Endodermal cell (in vitro differentiated cells): ENCODE measurements at regions not wholly inside any gene's neighbourhood (a gene's known extent, or its start where the extent isn't known, plus 50 kb on each side); places are given as distances from the start of the nearest gene placed in this dataset.

Source experiments
- DNase-seq: peaks from one replicate; pipeline ENCODE4 v3.0.0-alpha.2; 2017
- H3K27ac ChIP-seq: 2 replicates; pipeline ENCODE4 v1.5.1; 2013; ENCODE audit warnings: mild to moderate bottlenecking, low read depth, low read length, moderate library complexity
- H3K27me3 ChIP-seq: 2 replicates; pipeline ENCODE4 v1.6.1; 2013; ENCODE audit warnings: mild to moderate bottlenecking, low read length, moderate library complexity; ENCODE audit not compliant: insufficient read depth, control insufficient read depth, poor library complexity, severe bottlenecking
- H3K36me3 ChIP-seq: 2 replicates; pipeline ENCODE4 v1.7.0; 2013; ENCODE audit warnings: mild to moderate bottlenecking, low read length, moderate library complexity; ENCODE audit not compliant: control insufficient read depth, insufficient read depth
- H3K4me1 ChIP-seq: one replicate; pipeline ENCODE4 v1.7.0; 2013; ENCODE audit warnings: low read length; ENCODE audit not compliant: control insufficient read depth, insufficient read depth
- H3K4me3 ChIP-seq: 2 replicates; pipeline ENCODE4 v1.5.1; 2013; ENCODE audit warnings: mild to moderate bottlenecking, low read length, moderate library complexity
- H3K9ac ChIP-seq: 2 replicates; pipeline ENCODE4 v1.6.1; 2013; ENCODE audit warnings: mild to moderate bottlenecking, low read length, moderate library complexity; ENCODE audit not compliant: poor library complexity, severe bottlenecking; ENCODE audit errors: extremely low read depth
- H3K9me3 ChIP-seq: 2 replicates; pipeline ENCODE4 v1.6.1; 2013; ENCODE audit warnings: mild to moderate bottlenecking, low read length, moderate library complexity; ENCODE audit not compliant: control insufficient read depth
- H3K27ac Mint-ChIP-seq: 2 replicates; pipeline ENCODE4 v1.8.0; 2020; ENCODE audit warnings: mixed read lengths
- H3K27me3 Mint-ChIP-seq: 2 replicates; pipeline ENCODE4 v1.8.0; 2021; ENCODE audit warnings: mild to moderate bottlenecking, mixed read lengths; ENCODE audit not compliant: insufficient read depth
- H3K36me3 Mint-ChIP-seq: 2 replicates; pipeline ENCODE4 v1.8.0; 2020; ENCODE audit warnings: low read depth, mixed read lengths
- H3K4me1 Mint-ChIP-seq: 2 replicates; pipeline ENCODE4 v1.8.0; 2020; ENCODE audit warnings: mixed read lengths
- H3K4me3 Mint-ChIP-seq: 2 replicates; pipeline ENCODE4 v1.8.0; 2020; ENCODE audit warnings: mild to moderate bottlenecking, moderate library complexity, mixed read lengths
- H3K9me3 Mint-ChIP-seq: 2 replicates; pipeline ENCODE4 v1.8.0; 2020; ENCODE audit warnings: mild to moderate bottlenecking, mixed read lengths
- WGBS, 2 experiments: methylation state at CpG; one replicate each; pipeline versions ENCODE4 v1.1.5 to v1.1.7; 2013; ENCODE audit warnings: missing lambda C conversion rate in 2 of 2, mixed read lengths in 1 of 2; ENCODE audit not compliant: insufficient coverage in 1 of 2, insufficient read length in 1 of 2; 5-methylcytosine and 5-hydroxymethylcytosine counted together
- TF ChIP-seq, protein P1 (sequence below): fragments of 200-600 bp; sonication (generic); conservative IDR thresholded peaks from 2 replicates; pipeline ENCODE4 v1.5.0; 2021; ENCODE audit warnings: antibody characterized with exemption, mild to moderate bottlenecking

DNA sequence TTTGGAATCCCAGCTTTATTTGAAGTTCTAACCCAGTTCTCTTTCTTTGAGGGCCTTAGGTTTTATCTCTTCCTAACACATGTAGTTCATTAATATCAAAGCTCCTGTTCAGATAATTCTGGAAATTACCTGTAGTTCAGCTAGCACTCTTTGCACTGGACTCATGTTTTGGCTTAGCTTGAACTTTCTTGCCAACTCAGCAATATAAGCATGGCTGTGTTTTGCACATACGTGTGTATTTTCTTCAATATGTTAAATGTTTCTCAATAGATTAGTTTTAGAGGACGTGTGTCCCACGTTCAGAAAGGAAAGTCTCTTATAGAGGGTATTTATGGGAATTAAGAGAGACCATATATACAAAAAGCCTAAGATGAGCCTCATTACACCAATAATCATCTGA is 271.8 kb upstream of the USP25 start:
- no peaks in the 10 kb centered on the region for H3K36me3 Mint-ChIP-seq
- Histone ChIP-seq H3K9me3 (no peaks in the 10 kb centered on the region), H3K27ac (no peak overlapping the region), H3K4me3 (no peak overlapping the region), H3K4me1 (no peaks in the 10 kb centered on the region), H3K36me3 (no peaks in the 10 kb centered on the region), H3K9ac (no peak overlapping the region), H3K27me3 (no peaks in the 10 kb centered on the region)
- no peaks in the 10 kb centered on the region for H3K9me3 Mint-ChIP-seq
- H3K4me1 Mint-ChIP-seq: peaks cover 29% of the 10 kb centered on the region
- H3K4me3 Mint-ChIP-seq: no peak overlapping the region
- TF ChIP-seq, protein P1, sequence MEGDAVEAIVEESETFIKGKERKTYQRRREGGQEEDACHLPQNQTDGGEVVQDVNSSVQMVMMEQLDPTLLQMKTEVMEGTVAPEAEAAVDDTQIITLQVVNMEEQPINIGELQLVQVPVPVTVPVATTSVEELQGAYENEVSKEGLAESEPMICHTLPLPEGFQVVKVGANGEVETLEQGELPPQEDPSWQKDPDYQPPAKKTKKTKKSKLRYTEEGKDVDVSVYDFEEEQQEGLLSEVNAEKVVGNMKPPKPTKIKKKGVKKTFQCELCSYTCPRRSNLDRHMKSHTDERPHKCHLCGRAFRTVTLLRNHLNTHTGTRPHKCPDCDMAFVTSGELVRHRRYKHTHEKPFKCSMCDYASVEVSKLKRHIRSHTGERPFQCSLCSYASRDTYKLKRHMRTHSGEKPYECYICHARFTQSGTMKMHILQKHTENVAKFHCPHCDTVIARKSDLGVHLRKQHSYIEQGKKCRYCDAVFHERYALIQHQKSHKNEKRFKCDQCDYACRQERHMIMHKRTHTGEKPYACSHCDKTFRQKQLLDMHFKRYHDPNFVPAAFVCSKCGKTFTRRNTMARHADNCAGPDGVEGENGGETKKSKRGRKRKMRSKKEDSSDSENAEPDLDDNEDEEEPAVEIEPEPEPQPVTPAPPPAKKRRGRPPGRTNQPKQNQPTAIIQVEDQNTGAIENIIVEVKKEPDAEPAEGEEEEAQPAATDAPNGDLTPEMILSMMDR: no peak
- no peaks in the 10 kb centered on the region for H3K27me3 Mint-ChIP-seq
- WGBS, 2 experiments: 75% methylated on average over 1 of the region's 3 CpGs; no CpG with 5 or more reads in 1 of the 2 experiments
- DNase-seq: no peak
- H3K27ac Mint-ChIP-seq: no peak overlapping the region

DNA sequence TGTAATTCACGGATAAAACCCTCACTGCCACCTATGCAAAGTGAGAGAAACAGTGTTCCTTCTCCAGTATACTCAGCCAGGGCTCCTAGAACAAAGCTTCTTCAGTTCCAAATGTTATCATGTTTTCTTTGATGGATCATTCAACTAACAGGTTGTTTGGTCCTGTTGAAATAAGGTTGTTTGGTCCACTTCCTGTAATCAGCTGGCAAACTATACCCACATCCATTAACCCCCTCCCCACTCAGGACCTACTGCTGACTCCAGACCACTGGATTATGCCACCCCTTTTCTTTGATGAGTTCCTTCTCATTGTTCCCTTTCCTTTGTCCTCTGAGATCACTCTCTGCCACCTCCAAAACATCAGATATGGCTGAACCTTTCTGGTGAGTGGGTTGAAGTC is 267.7 kb upstream of the USP25 start:
- no peak overlapping the region for H3K27ac ChIP-seq
- no peak for DNase-seq
- Mint-ChIP-seq H3K4me3 (no peak overlapping the region), H3K9me3 (peaks cover 4% of the 10 kb centered on the region), H3K36me3 (no peaks in the 10 kb centered on the region), H3K27me3 (no peaks in the 10 kb centered on the region), H3K27ac (no peak overlapping the region), H3K4me1 (peaks cover 12% of the 10 kb centered on the region)
- no peaks in the 10 kb centered on the region for H3K4me1 ChIP-seq
- no peak overlapping the region for H3K9ac ChIP-seq
- H3K36me3 ChIP-seq: no peaks in the 10 kb centered on the region
- WGBS, 2 experiments: 63 to 83% methylated on average over 1 of the region's 1 CpG
- H3K9me3 ChIP-seq: no peaks in the 10 kb centered on the region
- no peak overlapping the region for H3K4me3 ChIP-seq
- TF ChIP-seq, protein P1: no peak
- H3K27me3 ChIP-seq: no peaks in the 10 kb centered on the region

DNA sequence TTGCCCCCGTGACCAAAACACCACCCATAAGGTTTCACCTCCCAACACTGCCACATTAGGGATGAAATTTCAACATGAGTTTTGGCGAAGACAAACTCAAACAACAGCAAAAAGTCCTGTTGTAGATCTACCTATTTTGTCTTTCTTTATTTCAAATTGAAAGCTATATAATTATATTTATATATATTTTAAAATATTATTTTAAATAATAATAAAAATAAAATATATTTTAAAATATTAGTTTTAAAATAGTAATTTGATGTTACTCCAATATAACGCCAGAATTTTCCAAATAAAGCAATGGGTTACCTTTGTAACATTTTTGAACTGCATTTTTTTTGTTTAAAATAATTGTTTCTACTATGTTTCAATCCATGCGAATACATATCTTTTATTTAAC is 263.5 kb upstream of the USP25 start:
- Histone ChIP-seq H3K9me3 (no peaks in the 10 kb centered on the region), H3K27me3 (no peaks in the 10 kb centered on the region), H3K27ac (no peak overlapping the region), H3K4me3 (no peak overlapping the region), H3K4me1 (no peaks in the 10 kb centered on the region), H3K9ac (no peak overlapping the region), H3K36me3 (no peaks in the 10 kb centered on the region)
- WGBS, 2 experiments: 90% methylated on average over 2 of the region's 4 CpGs; no CpG with 5 or more reads in 1 of the 2 experiments
- peaks cover 4% of the 10 kb centered on the region for H3K9me3 Mint-ChIP-seq
- TF ChIP-seq, protein P1: no peak
- no peak overlapping the region for H3K4me3 Mint-ChIP-seq
- H3K4me1 Mint-ChIP-seq: peaks cover 16% of the 10 kb centered on the region
- H3K27ac Mint-ChIP-seq: no peak overlapping the region
- no peaks in the 10 kb centered on the region for H3K27me3 Mint-ChIP-seq
- DNase-seq: no peak
- no peaks in the 10 kb centered on the region for H3K36me3 Mint-ChIP-seq
